Endothelial cell of umbilical vein (primary cell): ENCODE measurements at regions not wholly inside any gene's neighbourhood (a gene's known extent, or its start where the extent isn't known, plus 50 kb on each side); places are given as distances from the start of the nearest gene placed in this dataset.

Source experiments
- BruUV-seq: library from RNA; stranded (reverse); fragments of 400-500 nt; replicated peaks from 2 replicates; lab custom pipeline; 2021; lab: Mats Ljungman, UMichigan
- CTCF ChIA-PET: fragments of 300-600, 350-600 bp; sonication (Branson Sonifier 250); formaldehyde crosslinking; loops from one replicate; lab custom pipeline; 2021; ENCODE audit warnings: antibody characterized with exemption, inconsistent platforms; lab: Charles Lee
- POLR2A ChIA-PET: fragments of 300-600, 350-600 bp; sonication (Branson Sonifier 250); formaldehyde crosslinking; loops from one replicate; lab custom pipeline; 2021; ENCODE audit warnings: antibody characterized with exemption, inconsistent platforms; lab: Charles Lee
- DNase-seq: peaks from one replicate; pipeline ENCODE4 v3.0.0-alpha.2; 2011; ENCODE audit warnings: low read depth, low spot score
- FAIRE-seq: peaks from 2 replicates; lab custom pipeline; 2011; peaks lifted over from hg19 to GRCh38; lab: Jason Lieb, UNC
- H2AFZ ChIP-seq: 2 replicates; pipeline ENCODE4 v1.6.0; 2012; ENCODE audit warnings: low read depth, low read length, control low read depth, inconsistent platforms
- H3K27ac ChIP-seq: 2 replicates; pipeline ENCODE4 v1.5.1; 2011; ENCODE audit warnings: low read depth, mild to moderate bottlenecking, control low read depth, low read length, moderate library complexity; ENCODE audit not compliant: insufficient read depth
- H3K27me3 ChIP-seq, 2 experiments: 2 replicates each; pipeline versions ENCODE4 v1.6.0 to v1.6.1; 2011; ENCODE audit warnings: low read length in 2 of 2, mixed read lengths in 1 of 2; ENCODE audit not compliant: control insufficient read depth in 2 of 2, insufficient read depth in 2 of 2
- H3K36me3 ChIP-seq, 2 experiments: 2 replicates in 1 of 2; 3 replicates in 1 of 2; pipeline ENCODE4 v1.5.1; 2011; ENCODE audit warnings: low read length in 2 of 2, mild to moderate bottlenecking in 1 of 2, moderate library complexity in 1 of 2; ENCODE audit not compliant: control insufficient read depth in 2 of 2, insufficient read depth in 2 of 2; ENCODE audit errors: extremely low read depth in 1 of 2
- H3K4me1 ChIP-seq: 3 replicates; pipeline ENCODE4 v1.5.1; 2011; ENCODE audit warnings: mild to moderate bottlenecking, low read length; ENCODE audit not compliant: control insufficient read depth, insufficient read depth; ENCODE audit errors: extremely low read depth
- H3K4me2 ChIP-seq: 2 replicates; pipeline ENCODE4 v1.6.1; 2011; ENCODE audit warnings: low read length, control low read depth, mixed read lengths; ENCODE audit not compliant: insufficient read depth
- H3K4me3 ChIP-seq, 3 experiments: fragments of 200-600 bp in 1 of 3; sonication (generic), shearing (Covaris generic) in 1 of 3; replicated peaks in 1 of 3; 2 replicates each; pipeline ENCODE4 v1.5.1; 2011 to 2016; ENCODE audit warnings: control low read depth in 3 of 3, low read length in 3 of 3, mild to moderate bottlenecking in 2 of 3, inconsistent platforms in 1 of 3, low read depth in 1 of 3, moderate library complexity in 1 of 3; ENCODE audit not compliant: insufficient read depth in 1 of 3
- H3K79me2 ChIP-seq: 2 replicates; pipeline ENCODE4 v1.6.0; 2012; ENCODE audit warnings: low read length, inconsistent platforms; ENCODE audit not compliant: control insufficient read depth, insufficient read depth
- H3K9ac ChIP-seq: replicated peaks from 2 replicates; pipeline ENCODE3; 2011; ENCODE audit warnings: low read length, control low read depth; ENCODE audit not compliant: insufficient read depth; ENCODE audit errors: extremely low read depth
- H3K9me1 ChIP-seq: replicated peaks from 3 replicates; pipeline ENCODE4 v1.6.0; 2011; ENCODE audit warnings: mild to moderate bottlenecking, low read length; ENCODE audit not compliant: control insufficient read depth, insufficient read depth; ENCODE audit errors: extremely low read depth
- H3K9me3 ChIP-seq: replicated peaks from 2 replicates; pipeline ENCODE4 v1.5.1; 2012; ENCODE audit warnings: low read length, inconsistent platforms; ENCODE audit not compliant: control insufficient read depth, insufficient read depth
- H4K20me1 ChIP-seq: replicated peaks from 2 replicates; pipeline ENCODE3; 2011; ENCODE audit warnings: mild to moderate bottlenecking, low read length; ENCODE audit not compliant: control insufficient read depth, insufficient read depth; ENCODE audit errors: extremely low read depth
- EZH2 ChIP-seq: IDR thresholded peaks from 2 replicates; pipeline ENCODE4 v1.6.1; 2012; ENCODE audit warnings: borderline replicate concordance, low read depth, mild to moderate bottlenecking, moderate library complexity, low read length, inconsistent platforms; ENCODE audit not compliant: severe bottlenecking
- FOS ChIP-seq: IDR thresholded peaks from 2 replicates; pipeline ENCODE4 v1.6.1; 2011; ENCODE audit warnings: mild to moderate bottlenecking, low read length, moderate library complexity, borderline replicate concordance; ENCODE audit not compliant: insufficient read depth
- GATA2 ChIP-seq: IDR thresholded peaks from 2 replicates; pipeline ENCODE4 v1.7.0; 2011; ENCODE audit warnings: low read depth, mild to moderate bottlenecking, moderate library complexity, mixed read lengths, low read length; ENCODE audit not compliant: insufficient read length, insufficient read depth
- JUN ChIP-seq: IDR thresholded peaks from 2 replicates; pipeline ENCODE4 v1.6.1; 2011; ENCODE audit warnings: borderline replicate concordance, low read depth; ENCODE audit not compliant: insufficient read length, insufficient read depth
- MYC ChIP-seq: IDR thresholded peaks from one replicate; pipeline ENCODE4 v1.6.1; 2011; ENCODE audit warnings: mild to moderate bottlenecking, low read depth, low read length
- POLR2A ChIP-seq: IDR thresholded peaks from 2 replicates; pipeline ENCODE4 v1.6.1; 2012; ENCODE audit warnings: low read depth, mild to moderate bottlenecking, control low read depth, low read length
- POLR2AphosphoS5 ChIP-seq: IDR thresholded peaks from 2 replicates; pipeline ENCODE4 v1.6.1; 2012; ENCODE audit warnings: low read depth, mild to moderate bottlenecking, control low read depth, low read length, moderate library complexity; ENCODE audit not compliant: insufficient read depth
- dilution Hi-C: fragments of 300-500 bp; cut with MboI; formaldehyde crosslinking; loops from one replicate; pipeline ENCODE4 v1.15.0; 2019; ENCODE audit warnings: low sequenced_read_pairs; ENCODE audit not compliant: extremely low pct_ligation_motif_present
- intact Hi-C: fragments of 100-400 bp; cut with micrococcal nuclease; formaldehyde crosslinking; loops from one replicate; pipeline ENCODE4 v1.10.0; 2022
- TF ChIP-seq, protein P1 (sequence below), 2 donors: IDR thresholded peaks; 1 replicate in 1 of 2; 2 replicates in 1 of 2; pipeline ENCODE4 v1.5.1; 2011; ENCODE audit warnings: low read length in 2 of 2, mild to moderate bottlenecking in 2 of 2, moderate library complexity in 2 of 2, control low read depth in 1 of 2, inconsistent platforms in 1 of 2, low read depth in 1 of 2; ENCODE audit not compliant: insufficient read depth in 1 of 2; ENCODE audit errors: extremely low read depth in 1 of 2
- TF ChIP-seq, protein P2 (sequence below): IDR thresholded peaks from 2 replicates; pipeline ENCODE4 v1.6.1; 2011; ENCODE audit not compliant: insufficient read depth, insufficient read length

DNA sequence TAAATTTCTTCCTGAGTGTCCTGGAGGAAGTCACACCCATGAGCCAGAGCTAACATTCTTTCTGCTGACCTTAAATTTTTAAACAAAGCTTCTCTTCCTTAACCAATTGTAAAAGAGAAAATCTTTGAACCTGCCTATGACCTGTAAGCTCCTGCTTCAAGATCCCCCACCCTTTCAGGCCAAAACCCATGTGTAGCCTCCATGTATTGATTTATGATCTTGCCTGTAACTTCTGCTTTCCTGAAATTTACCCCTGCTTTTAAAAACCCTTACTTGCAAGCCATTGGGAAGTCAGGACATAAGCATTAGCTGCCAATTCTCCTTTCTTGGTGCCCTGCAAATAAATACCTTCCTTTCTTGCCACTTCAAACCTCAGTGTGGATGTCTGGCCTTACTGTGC is 68.5 kb upstream of the HECTD2 start:
- Histone ChIP-seq H3K4me2 (peak overlapping the region; percentile 78), H3K27me3 (no peaks in the 10 kb centered on the region), H3K9me1 (no peaks in the 10 kb centered on the region), H3K4me3 (peak overlapping the region in 1 of 3 experiments; percentile 10), H3K79me2 (no peaks in the 10 kb centered on the region), H3K9me3 (no peaks in the 10 kb centered on the region), H3K27ac (peak overlapping the region; percentile 93), H4K20me1 (no peaks in the 10 kb centered on the region), H3K36me3 (no peaks in the 10 kb centered on the region), H3K4me1 (peaks cover 36% of the 10 kb centered on the region), H2AFZ (peak overlapping the region; percentile 85), H3K9ac (peak overlapping the region; percentile 76)
- dilution Hi-C loops (no loop called here), intact Hi-C loops (loop anchor here (1.0 kb wide), 2 partner anchors 43 to 68 kb away; no protein-coding TSS in a partner anchor)
- CTCF ChIA-PET: interaction anchor here (0.7 to 3.2 kb wide), 7 partner anchors 8 to 294 kb away, joined by 3 to 36 read pairs (median 5); no protein-coding TSS in a partner anchor
- FAIRE-seq: no peak
- TF ChIP-seq GATA2 (no peak), JUN (no peak), POLR2A (no peak), EZH2 (no peak), FOS (no peak), MYC (no peak), POLR2AphosphoS5 (no peak)
- TF ChIP-seq, protein P1, sequence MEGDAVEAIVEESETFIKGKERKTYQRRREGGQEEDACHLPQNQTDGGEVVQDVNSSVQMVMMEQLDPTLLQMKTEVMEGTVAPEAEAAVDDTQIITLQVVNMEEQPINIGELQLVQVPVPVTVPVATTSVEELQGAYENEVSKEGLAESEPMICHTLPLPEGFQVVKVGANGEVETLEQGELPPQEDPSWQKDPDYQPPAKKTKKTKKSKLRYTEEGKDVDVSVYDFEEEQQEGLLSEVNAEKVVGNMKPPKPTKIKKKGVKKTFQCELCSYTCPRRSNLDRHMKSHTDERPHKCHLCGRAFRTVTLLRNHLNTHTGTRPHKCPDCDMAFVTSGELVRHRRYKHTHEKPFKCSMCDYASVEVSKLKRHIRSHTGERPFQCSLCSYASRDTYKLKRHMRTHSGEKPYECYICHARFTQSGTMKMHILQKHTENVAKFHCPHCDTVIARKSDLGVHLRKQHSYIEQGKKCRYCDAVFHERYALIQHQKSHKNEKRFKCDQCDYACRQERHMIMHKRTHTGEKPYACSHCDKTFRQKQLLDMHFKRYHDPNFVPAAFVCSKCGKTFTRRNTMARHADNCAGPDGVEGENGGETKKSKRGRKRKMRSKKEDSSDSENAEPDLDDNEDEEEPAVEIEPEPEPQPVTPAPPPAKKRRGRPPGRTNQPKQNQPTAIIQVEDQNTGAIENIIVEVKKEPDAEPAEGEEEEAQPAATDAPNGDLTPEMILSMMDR (IDR thresholded peaks at IDR 0.05; ENCODE audit: extremely low read depth in 1 of 2, insufficient read depth in 1 of 2, low read depth in 1 of 2, low read length in 2 of 2): no peak
- TF ChIP-seq, protein P2, sequence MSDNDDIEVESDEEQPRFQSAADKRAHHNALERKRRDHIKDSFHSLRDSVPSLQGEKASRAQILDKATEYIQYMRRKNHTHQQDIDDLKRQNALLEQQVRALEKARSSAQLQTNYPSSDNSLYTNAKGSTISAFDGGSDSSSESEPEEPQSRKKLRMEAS: no peak
- no peak for DNase-seq
- POLR2A ChIA-PET: no interaction called here
- BruUV-seq: no TSS peak
